GM18858 (cell line): ENCODE measurements at regions not wholly inside any gene's neighbourhood (a gene's known extent, or its start where the extent isn't known, plus 50 kb on each side); places are given as distances from the start of the nearest gene placed in this dataset.
"Not testable (repeated sequence)": the region's sequence is repeated elsewhere in the genome, so short reads cannot be mapped to it uniquely, and the experiment has no call there.

Experiments used
- ATAC-seq: cut with Tn5 transposase; IDR thresholded peaks from one replicate; pipeline ENCODE4 v1.9.1; 2021; ENCODE audit not compliant: unreplicated experiment

DNA sequence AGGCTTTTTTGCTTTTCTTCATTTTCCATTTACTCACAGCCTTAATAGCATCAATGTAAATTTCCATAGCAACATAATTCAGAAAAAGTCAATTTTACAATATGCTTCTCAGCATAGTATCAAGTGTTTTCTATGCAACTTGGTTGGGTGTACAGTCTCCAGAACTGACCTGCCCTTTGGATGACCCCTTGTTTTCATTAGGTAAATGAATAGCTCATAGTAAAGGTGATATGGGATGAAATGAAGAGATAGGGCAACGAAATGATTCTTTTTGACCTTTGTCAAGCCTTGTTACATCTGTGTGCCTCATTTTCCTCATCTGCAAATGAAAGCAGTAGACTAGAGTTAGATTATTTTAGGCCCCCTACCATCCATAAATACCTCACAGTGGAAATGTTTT is 1081.0 kb downstream of the TMTC2 start:
- no peak for ATAC-seq

DNA sequence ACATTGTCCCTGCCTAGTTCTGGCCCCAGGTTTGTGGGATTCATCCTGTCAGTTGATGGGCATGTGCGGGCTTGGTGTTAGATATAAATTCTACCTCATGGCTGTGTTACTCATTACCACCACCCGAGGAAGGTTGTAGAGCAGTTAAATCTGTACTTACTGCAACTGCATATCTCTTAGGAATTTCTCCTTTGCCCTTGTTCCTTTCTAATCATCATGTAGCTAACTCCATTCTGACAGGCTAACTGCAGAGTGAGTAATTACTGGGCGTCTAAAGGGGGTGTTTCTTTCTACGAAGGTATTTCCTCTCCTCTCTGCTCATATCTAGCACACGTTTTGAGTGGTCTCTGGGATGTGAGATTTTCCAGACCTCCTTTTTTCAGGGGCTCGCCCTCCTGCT is 1076.7 kb downstream of the TMTC2 start:
- no peak for ATAC-seq

- ATAC-seq: no peak
These were observed 1073.2 kb downstream of the TMTC2 start for GRCh38 chr12:83759906-83760305.

GRCh38 chr12:83758888-83759631 is 1072.4 kb downstream of the TMTC2 start:
- no peak for ATAC-seq

DNA sequence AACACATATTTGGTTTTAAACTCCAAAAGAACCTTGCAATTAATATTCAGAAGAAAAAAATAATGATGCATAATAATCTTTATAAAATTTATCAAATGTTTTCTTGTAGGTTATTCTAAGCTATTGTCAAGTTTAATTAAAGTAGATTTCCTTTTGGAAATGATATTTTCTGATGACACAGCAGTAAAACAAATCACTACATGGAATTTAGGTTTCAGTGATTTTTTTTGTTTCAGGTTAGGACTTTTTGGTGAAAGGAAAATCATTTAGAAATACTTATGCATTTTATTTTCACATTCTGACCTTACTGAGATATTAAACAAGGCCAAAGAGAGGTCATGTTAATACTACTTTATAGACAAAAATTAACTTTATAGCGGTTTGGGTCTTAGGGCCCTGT is 1067.2 kb downstream of the TMTC2 start:
- no peak for ATAC-seq

DNA sequence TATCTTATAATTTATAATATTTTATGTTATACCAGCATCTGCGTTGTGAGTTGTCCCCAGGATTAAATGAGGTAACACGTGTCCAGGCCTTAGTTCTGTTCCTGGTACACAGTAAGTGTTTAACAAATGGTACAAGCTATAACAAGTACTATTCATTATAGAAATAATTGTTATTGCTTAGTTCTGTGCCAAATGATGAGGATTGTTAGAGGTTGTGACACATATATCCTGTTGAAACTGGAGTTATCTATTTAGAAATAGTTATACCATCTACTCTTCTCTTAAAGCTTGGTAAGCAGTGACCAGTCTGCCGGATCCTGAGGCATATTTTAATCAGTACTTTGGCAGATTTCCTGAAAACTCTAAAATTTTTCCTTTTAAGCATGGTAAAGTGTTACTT is 1066.5 kb downstream of the TMTC2 start:
- ATAC-seq: no peak

DNA sequence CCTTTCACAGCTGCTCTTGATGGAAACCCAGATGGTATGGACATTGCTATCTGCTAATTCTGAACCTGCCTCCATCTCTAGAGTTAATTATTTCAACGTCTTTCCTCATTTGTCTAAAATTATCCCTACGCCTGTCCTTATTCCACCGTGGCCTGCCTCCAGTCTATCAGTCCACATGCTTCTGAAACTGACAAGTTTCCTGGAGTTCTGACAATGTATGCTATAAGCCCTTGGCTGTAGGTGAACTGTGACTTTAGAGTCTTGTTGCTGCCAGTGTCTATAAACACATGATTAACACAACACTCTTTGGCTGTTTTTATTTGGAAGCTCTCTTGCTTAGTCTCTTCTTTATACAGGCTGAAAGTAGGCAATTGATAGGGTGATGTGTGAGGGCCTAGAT is 1052.9 kb downstream of the TMTC2 start:
- ATAC-seq: no peak

- no peak for ATAC-seq
These were observed 1024.1 kb downstream of the TMTC2 start for GRCh38 chr12:83710851-83711250.

GRCh38 chr12:83709899-83710298 is 1023.2 kb downstream of the TMTC2 start:
- ATAC-seq: no peak

GRCh38 chr12:83700838-83701237 is 1014.1 kb downstream of the TMTC2 start:
- ATAC-seq: no peak

GRCh38 chr12:83696311-83696710 is 1009.6 kb downstream of the TMTC2 start:
- not testable (repeated sequence) for ATAC-seq

GRCh38 chr12:83691730-83692129 is 1005.0 kb downstream of the TMTC2 start:
- ATAC-seq: no peak

- ATAC-seq: no peak
These were observed 1003.8 kb downstream of the TMTC2 start for GRCh38 chr12:83690465-83690864.

DNA sequence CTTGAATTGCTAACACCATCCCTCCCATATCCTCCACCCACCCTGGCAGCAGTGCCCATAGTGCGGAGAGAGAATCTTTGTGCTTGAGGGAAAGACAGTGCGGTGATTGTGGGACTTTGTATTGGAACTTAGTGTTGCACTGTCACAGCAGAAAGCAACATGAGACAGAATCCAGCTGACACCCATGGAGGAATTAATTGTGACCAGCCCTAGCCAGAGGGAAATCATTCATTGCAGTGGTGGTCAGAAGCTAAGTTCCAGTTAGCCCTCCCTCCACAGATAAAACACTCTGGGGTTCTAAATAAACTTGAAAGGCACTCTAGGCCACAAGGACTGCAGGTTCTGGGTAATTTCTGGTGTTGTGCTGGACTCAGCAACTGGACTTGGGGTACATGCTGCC is 1002.6 kb downstream of the TMTC2 start:
- ATAC-seq: no peak

GRCh38 chr12:83676781-83677295 is 990.1 kb downstream of the TMTC2 start:
- ATAC-seq: no peak

- ATAC-seq: no peak
These were observed 980.0 kb downstream of the TMTC2 start for GRCh38 chr12:83666690-83667089.

GRCh38 chr12:83665634-83666218 is 979.0 kb downstream of the TMTC2 start:
- ATAC-seq: no peak

- no peak for ATAC-seq
These were observed 977.9 kb downstream of the TMTC2 start for GRCh38 chr12:83664650-83665049.

GRCh38 chr12:83660727-83661358 is 974.1 kb downstream of the TMTC2 start:
- no peak for ATAC-seq

DNA sequence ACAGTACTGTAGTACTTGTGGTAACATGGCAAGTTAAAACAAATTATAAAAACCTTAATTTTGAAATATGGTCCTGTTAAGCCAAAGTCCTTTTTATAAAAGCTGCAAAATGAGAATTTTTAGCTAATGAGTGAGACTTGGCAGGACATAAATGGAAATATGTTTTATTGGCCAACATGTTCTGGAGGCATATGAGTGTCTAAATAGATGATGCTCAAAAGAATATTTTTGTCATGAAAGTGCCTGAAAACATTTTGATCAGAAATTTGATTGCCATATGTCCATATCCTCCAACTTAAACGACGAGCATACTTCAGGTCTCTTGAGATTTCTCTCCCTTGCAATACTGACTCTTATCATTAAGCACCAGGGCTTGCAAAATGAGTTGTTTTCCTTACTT is 972.6 kb downstream of the TMTC2 start:
- ATAC-seq: no peak

DNA sequence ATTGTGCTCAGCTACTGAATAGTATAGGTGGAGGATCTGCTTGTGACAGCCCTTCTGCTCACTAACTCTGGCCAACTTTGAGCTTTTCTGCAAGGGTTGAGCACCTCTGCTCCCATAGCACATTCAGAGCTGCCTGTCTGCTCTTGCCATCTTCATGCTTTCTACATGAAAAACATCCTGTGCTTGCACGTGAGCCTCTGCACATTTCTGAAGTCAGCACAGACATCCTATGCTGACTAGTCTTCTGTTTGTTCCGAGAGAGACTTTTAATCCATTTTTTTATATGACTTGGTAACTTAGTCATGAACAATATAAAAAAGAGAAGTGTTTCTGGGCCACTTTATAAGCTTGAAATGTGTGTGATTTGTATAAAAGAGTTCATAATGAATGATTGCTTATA is 969.3 kb downstream of the TMTC2 start:
- ATAC-seq: no peak

- no peak for ATAC-seq
These were observed 955.5 kb downstream of the TMTC2 start for GRCh38 chr12:83642205-83642604.
